Activated CD8-positive, alpha-beta memory T cell treated with anti-CD3 and anti-CD28 coated beads for 4 hours (primary cell): ENCODE measurements at regions not wholly inside any gene's neighbourhood (a gene's known extent, or its start where the extent isn't known, plus 50 kb on each side); places are given as distances from the start of the nearest gene placed in this dataset.
"Not testable (repeated sequence)": the region's sequence is repeated elsewhere in the genome, so short reads cannot be mapped to it uniquely, and the experiment has no call there.

Experiments
- DNase-seq, 2 donors: peaks; one replicate each; pipeline ENCODE4 v3.0.0-alpha.2; 2020; ENCODE audit warnings: low read depth in 2 of 2

DNA sequence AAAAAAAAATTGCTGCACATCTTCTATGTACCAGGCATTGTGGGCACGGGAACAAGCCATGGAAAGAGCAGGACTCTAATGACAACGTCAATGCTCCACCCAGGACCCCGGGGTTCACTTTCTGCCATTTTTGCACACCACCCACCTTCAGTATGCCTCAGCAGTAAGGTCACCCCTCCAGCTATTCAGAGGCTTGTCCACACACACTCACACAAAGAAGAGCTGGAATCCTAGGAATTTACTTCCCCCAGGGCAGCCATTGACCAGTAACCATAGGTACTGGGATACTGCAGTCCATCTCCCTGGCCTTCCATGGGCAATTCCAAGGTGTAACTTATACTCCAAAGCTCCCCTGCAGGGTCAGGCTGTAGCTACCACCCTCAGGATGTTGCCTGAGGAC is 170.8 kb downstream of the SUCLG1 start:
- no peak for DNase-seq

- DNase-seq, result no peak
These were observed 172.2 kb downstream of the SUCLG1 start for GRCh38 chr2:84286878-84287277.

DNA sequence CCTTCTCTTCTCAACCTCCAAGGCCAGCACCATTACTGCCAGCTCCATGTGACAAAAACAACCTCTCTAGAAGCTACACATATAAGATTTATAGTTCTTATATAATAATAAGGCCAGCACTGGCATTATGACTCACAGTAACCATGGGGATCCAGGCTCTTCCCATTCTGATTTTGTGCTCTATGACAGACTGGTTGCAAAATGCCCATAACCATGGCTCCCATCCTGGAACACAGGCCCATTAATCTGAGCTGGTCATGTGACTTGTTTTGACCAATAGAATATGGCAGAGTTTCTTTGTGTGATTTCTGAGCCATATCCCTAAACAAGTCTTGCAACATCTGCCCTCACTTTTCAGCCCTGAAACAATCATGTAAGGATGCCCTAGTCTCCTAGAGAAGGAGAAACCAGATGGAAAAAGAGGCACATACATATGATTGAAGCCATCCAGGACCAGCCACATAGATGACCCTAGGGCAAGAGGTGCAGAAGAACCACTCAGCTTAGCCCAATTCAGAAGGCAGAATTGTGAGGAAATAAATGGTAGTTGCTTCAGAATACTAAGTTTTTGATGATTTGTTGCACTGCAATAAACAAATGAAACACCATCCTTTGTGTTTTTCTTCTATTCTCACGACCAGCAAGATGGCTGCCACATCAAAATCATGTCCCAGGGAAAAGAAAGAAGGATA is 173.9 kb downstream of the SUCLG1 start:
- DNase-seq, result no peak

- no peak for DNase-seq
These were observed 175.6 kb downstream of the SUCLG1 start for GRCh38 chr2:84283506-84283905.

- DNase-seq, result no peak
These were observed 177.6 kb downstream of the SUCLG1 start for GRCh38 chr2:84281510-84281909.

DNA sequence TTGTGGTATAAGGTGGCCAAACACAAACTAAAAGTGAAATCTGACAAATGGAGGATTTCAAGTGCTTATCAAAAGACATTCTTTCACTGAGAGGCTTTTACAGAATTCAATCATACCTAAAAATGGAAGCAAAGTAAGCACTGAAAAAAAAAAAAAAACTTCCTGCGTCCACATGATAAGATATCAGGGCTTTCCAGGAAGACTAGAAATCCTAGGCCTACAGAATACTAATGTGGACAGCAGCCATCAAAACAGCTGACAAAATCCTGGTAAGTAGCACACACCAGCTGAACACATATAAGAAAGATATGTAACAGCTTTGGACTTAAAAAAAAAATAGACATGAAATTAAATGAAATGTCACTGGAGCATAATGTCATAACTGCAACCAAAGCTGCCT is 178.2 kb downstream of the SUCLG1 start:
- no peak for DNase-seq

DNA sequence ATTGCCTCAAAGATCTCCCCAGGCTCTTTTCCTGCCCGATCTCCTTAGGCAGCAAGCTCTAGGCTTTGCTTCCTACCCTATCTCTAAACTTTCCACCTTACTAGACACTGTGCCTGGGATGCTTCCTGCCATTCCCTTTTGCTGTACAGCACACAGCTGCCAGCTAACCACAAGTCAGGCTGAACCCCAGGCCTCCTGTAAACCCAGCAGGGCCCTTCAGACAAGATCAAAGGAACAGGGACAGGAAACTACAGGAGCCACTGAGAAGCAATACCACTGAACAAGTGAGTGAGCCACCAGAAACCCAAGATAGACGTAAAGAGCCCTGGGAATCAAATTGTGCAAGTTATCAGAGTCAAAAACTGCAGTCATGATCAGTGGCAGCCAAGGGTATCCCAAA is 180.7 kb downstream of the SUCLG1 start:
- no peak for DNase-seq

DNA sequence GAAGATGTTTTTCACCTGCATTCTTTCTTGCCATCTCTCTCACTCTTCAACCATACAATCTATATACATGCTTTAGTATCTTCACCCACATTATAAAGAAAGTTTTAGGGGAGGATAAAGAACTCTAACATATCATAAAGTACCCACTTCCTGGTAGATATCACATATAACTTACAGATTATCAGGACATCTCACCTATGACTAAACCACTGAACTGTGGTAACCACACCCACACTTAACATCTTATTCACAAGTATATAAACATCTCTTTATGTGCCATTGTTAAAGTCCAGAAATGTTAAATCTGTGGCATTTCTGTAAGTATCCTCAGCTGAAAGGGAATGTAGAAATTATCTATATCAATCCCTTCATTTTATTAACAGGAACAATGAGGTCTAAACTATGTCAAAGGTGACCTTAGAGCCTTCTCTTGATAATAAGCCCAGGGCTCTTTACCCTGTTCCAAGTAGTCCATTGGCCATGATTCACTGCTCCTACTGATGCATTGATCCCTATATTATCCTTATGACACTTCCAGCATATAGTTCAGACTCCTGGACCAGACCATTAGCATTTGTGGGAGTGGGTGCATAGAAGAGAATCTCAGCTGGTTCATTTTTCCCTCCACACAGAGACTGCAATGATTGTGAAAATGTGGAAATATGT is 182.4 kb downstream of the SUCLG1 start:
- no peak for DNase-seq

DNA sequence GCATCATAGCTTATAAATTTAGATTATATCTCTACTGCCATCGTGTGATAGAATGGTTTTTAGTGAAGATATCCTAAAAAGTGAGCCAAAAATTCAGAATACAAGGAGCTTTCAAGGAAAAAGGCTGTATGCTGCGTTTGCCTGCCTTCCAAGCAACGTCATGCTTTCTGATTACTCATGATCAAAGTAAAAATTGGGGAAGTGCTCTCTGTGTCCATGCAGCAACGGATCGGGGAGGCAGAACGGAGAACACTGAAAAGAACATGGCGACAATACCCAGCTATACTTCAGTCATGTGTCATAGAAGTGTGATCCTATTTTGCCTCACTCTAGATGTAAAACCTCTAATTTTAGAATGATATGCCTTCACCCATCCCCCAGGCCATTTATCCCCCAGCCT is 185.7 kb downstream of the SUCLG1 start:
- no peak for DNase-seq

GRCh38 chr2:84271977-84272376 is 187.1 kb downstream of the SUCLG1 start:
- DNase-seq, result no peak

DNA sequence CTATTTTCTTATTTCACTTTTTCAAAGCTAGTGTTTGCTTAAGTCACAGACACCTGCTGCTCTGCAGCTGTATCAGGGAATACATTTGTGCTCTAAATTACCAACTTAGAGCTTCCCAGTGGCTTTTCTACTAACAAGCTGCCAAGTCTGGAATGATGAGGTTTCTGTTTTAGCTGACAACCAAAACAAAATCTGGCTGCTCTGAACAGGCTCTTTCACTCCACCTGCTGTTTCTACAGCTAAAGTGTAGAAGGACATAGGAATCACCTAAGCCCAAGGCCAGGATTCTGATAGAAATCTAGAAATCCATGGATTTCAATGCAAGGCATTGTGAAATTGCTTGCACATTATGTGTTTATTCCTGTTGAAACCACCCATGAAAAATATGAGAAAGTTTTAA is 201.2 kb downstream of the SUCLG1 start:
- DNase-seq, result no peak

DNA sequence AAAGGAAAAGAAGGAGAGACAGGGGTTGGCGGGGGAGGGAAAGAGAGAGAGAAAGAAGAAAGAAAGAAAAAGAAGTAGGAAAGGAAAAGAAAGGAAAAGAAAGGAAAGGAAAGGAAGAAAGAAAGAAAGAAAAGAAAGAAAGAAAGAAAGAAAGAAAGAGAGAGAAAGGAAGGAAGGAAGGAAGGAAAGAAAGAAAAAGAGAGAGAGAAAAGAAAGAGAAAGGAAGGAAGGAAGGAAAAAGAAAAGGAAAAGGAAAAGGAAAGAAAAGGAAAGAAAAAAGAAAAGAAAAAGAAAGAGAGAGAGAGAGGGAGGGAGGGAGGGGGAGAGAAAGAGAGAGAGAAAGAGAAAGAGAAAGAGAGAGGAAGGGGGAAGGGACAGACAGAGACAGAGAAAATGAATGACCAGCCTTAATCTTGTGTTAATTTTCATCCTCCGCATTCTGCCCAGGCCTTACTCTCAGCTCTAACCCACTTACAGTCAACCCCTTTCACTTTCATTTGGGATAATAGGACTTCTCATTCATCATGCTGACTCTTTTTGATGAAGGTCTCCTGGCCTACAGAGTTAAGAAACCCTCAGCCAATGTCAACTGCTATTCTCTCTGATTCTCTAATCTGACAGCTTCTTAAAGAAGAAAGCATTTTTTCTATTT is 207.3 kb downstream of the SUCLG1 start:
- no peak for DNase-seq

DNA sequence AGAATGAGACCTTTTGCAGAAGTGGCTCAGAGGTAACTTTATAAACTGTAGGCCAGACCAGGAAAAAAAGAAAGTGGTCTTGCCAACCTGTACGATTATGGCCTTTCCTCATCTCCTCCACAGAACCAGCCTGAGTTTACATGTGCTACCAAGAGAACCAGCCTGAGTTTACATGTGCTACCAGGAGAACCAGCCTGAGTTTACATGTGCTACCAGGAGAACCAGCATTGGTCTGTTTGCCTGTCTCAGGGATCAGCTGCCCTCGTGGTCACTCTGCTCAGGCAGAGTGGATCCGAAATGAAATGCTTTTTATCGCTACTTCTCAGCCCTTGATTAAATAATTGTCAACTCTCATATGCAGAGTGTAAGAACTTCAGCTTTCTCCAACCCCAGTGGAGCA is 209.9 kb downstream of the SUCLG1 start:
- DNase-seq, result no peak

DNA sequence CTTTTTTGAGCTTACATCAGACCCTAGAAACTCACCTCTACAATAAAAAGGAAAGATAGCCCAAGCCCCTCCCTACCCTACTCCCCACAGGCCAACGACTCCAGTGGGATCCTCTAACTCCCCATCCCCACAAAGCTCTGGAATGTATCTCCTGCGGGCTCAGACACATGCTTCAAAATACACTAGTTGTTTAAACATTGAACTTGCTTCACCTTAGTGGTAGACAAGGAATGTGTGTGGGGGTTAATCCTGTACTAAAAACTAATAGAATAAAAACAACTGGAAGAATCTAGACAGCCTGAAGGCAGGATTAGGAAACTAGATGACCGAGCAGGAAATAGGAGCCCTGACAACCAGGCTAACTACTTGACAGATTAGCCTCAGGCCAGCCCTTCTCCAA is 211.5 kb downstream of the SUCLG1 start:
- DNase-seq, result no peak

GRCh38 chr2:84243788-84244733 is 215.0 kb downstream of the SUCLG1 start:
- DNase-seq, result no peak

GRCh38 chr2:84238907-84239306 is 220.2 kb downstream of the SUCLG1 start:
- no peak for DNase-seq

GRCh38 chr2:84236288-84236687 is 222.8 kb downstream of the SUCLG1 start:
- DNase-seq, result no peak

GRCh38 chr2:84234103-84234502 is 225.0 kb downstream of the SUCLG1 start:
- DNase-seq, result no peak

GRCh38 chr2:84231478-84231877 is 227.6 kb downstream of the SUCLG1 start:
- DNase-seq, result no peak

DNA sequence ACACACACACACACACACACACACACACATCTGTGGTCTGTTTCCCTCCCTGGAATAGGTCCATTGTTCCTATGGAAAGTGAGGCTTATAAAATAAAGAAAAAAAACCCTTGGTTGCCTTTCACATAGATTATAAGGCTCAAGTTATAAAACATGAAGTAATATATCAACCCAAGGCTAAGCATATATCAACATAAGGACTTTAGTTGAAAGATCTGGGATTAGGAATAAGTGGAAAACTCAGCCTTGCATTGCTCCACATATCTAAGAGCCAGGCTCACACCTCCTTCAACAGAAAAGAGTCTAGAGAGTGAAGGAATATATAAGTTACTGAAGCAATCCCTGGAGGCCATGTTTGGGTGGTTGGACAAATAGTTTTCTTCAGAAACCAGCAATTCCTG is 235.0 kb downstream of the SUCLG1 start:
- no peak for DNase-seq

- DNase-seq, result no peak
These were observed 235.9 kb downstream of the SUCLG1 start for GRCh38 chr2:84223191-84223590.

GRCh38 chr2:84221102-84221501 is 238.0 kb downstream of the SUCLG1 start:
- DNase-seq, result not testable (repeated sequence)
